ENCODE measurements at regions not wholly inside any gene's neighbourhood (a gene's known extent, or its start where the extent isn't known, plus 50 kb on each side); places are given as distances from the start of the nearest gene placed in this dataset.

GRCh38 chr2:221129657-221130056 is 442.4 kb downstream of the EPHA4 start:
- TF ChIP-seq CTCF (IDR thresholded peaks at IDR 0.05), result no peak
- no peak for TF ChIP-seq POLR2A (IDR thresholded peaks at IDR 0.05)

Data from body of pancreas (tissue), 4 donors.